Endothelial cell of umbilical vein (primary cell): ENCODE measurements at regions not wholly inside any gene's neighbourhood (a gene's known extent, or its start where the extent isn't known, plus 50 kb on each side); places are given as distances from the start of the nearest gene placed in this dataset.

Experiments
- BruUV-seq: library from RNA; stranded (reverse); fragments of 400-500 nt; replicated peaks from 2 replicates; lab custom pipeline; 2021; lab: Mats Ljungman, UMichigan
- CTCF ChIA-PET: fragments of 300-600, 350-600 bp; sonication (Branson Sonifier 250); formaldehyde crosslinking; loops from one replicate; lab custom pipeline; 2021; ENCODE audit warnings: antibody characterized with exemption, inconsistent platforms; lab: Charles Lee
- POLR2A ChIA-PET: fragments of 300-600, 350-600 bp; sonication (Branson Sonifier 250); formaldehyde crosslinking; loops from one replicate; lab custom pipeline; 2021; ENCODE audit warnings: antibody characterized with exemption, inconsistent platforms; lab: Charles Lee
- DNase-seq: peaks from one replicate; pipeline ENCODE4 v3.0.0-alpha.2; 2011; ENCODE audit warnings: low read depth, low spot score
- FAIRE-seq: peaks from 2 replicates; lab custom pipeline; 2011; peaks lifted over from hg19 to GRCh38; lab: Jason Lieb, UNC
- H2AFZ ChIP-seq: 2 replicates; pipeline ENCODE4 v1.6.0; 2012; ENCODE audit warnings: low read depth, low read length, control low read depth, inconsistent platforms
- H3K27ac ChIP-seq: 2 replicates; pipeline ENCODE4 v1.5.1; 2011; ENCODE audit warnings: low read depth, mild to moderate bottlenecking, control low read depth, low read length, moderate library complexity; ENCODE audit not compliant: insufficient read depth
- H3K27me3 ChIP-seq, 2 experiments: 2 replicates each; pipeline versions ENCODE4 v1.6.0 to v1.6.1; 2011; ENCODE audit warnings: low read length in 2 of 2, mixed read lengths in 1 of 2; ENCODE audit not compliant: control insufficient read depth in 2 of 2, insufficient read depth in 2 of 2
- H3K36me3 ChIP-seq, 2 experiments: 2 replicates in 1 of 2; 3 replicates in 1 of 2; pipeline ENCODE4 v1.5.1; 2011; ENCODE audit warnings: low read length in 2 of 2, mild to moderate bottlenecking in 1 of 2, moderate library complexity in 1 of 2; ENCODE audit not compliant: control insufficient read depth in 2 of 2, insufficient read depth in 2 of 2; ENCODE audit errors: extremely low read depth in 1 of 2
- H3K4me1 ChIP-seq: 3 replicates; pipeline ENCODE4 v1.5.1; 2011; ENCODE audit warnings: mild to moderate bottlenecking, low read length; ENCODE audit not compliant: control insufficient read depth, insufficient read depth; ENCODE audit errors: extremely low read depth
- H3K4me2 ChIP-seq: 2 replicates; pipeline ENCODE4 v1.6.1; 2011; ENCODE audit warnings: low read length, control low read depth, mixed read lengths; ENCODE audit not compliant: insufficient read depth
- H3K4me3 ChIP-seq, 3 experiments: fragments of 200-600 bp in 1 of 3; sonication (generic), shearing (Covaris generic) in 1 of 3; replicated peaks in 1 of 3; 2 replicates each; pipeline ENCODE4 v1.5.1; 2011 to 2016; ENCODE audit warnings: control low read depth in 3 of 3, low read length in 3 of 3, mild to moderate bottlenecking in 2 of 3, inconsistent platforms in 1 of 3, low read depth in 1 of 3, moderate library complexity in 1 of 3; ENCODE audit not compliant: insufficient read depth in 1 of 3
- H3K79me2 ChIP-seq: 2 replicates; pipeline ENCODE4 v1.6.0; 2012; ENCODE audit warnings: low read length, inconsistent platforms; ENCODE audit not compliant: control insufficient read depth, insufficient read depth
- H3K9ac ChIP-seq: replicated peaks from 2 replicates; pipeline ENCODE3; 2011; ENCODE audit warnings: low read length, control low read depth; ENCODE audit not compliant: insufficient read depth; ENCODE audit errors: extremely low read depth
- H3K9me1 ChIP-seq: replicated peaks from 3 replicates; pipeline ENCODE4 v1.6.0; 2011; ENCODE audit warnings: mild to moderate bottlenecking, low read length; ENCODE audit not compliant: control insufficient read depth, insufficient read depth; ENCODE audit errors: extremely low read depth
- H3K9me3 ChIP-seq: replicated peaks from 2 replicates; pipeline ENCODE4 v1.5.1; 2012; ENCODE audit warnings: low read length, inconsistent platforms; ENCODE audit not compliant: control insufficient read depth, insufficient read depth
- H4K20me1 ChIP-seq: replicated peaks from 2 replicates; pipeline ENCODE3; 2011; ENCODE audit warnings: mild to moderate bottlenecking, low read length; ENCODE audit not compliant: control insufficient read depth, insufficient read depth; ENCODE audit errors: extremely low read depth
- EZH2 ChIP-seq: IDR thresholded peaks from 2 replicates; pipeline ENCODE4 v1.6.1; 2012; ENCODE audit warnings: borderline replicate concordance, low read depth, mild to moderate bottlenecking, moderate library complexity, low read length, inconsistent platforms; ENCODE audit not compliant: severe bottlenecking
- FOS ChIP-seq: IDR thresholded peaks from 2 replicates; pipeline ENCODE4 v1.6.1; 2011; ENCODE audit warnings: mild to moderate bottlenecking, low read length, moderate library complexity, borderline replicate concordance; ENCODE audit not compliant: insufficient read depth
- GATA2 ChIP-seq: IDR thresholded peaks from 2 replicates; pipeline ENCODE4 v1.7.0; 2011; ENCODE audit warnings: low read depth, mild to moderate bottlenecking, moderate library complexity, mixed read lengths, low read length; ENCODE audit not compliant: insufficient read length, insufficient read depth
- JUN ChIP-seq: IDR thresholded peaks from 2 replicates; pipeline ENCODE4 v1.6.1; 2011; ENCODE audit warnings: borderline replicate concordance, low read depth; ENCODE audit not compliant: insufficient read length, insufficient read depth
- MAX ChIP-seq: IDR thresholded peaks from 2 replicates; pipeline ENCODE4 v1.6.1; 2011; ENCODE audit not compliant: insufficient read depth, insufficient read length
- MYC ChIP-seq: IDR thresholded peaks from one replicate; pipeline ENCODE4 v1.6.1; 2011; ENCODE audit warnings: mild to moderate bottlenecking, low read depth, low read length
- POLR2A ChIP-seq: IDR thresholded peaks from 2 replicates; pipeline ENCODE4 v1.6.1; 2012; ENCODE audit warnings: low read depth, mild to moderate bottlenecking, control low read depth, low read length
- POLR2AphosphoS5 ChIP-seq: IDR thresholded peaks from 2 replicates; pipeline ENCODE4 v1.6.1; 2012; ENCODE audit warnings: low read depth, mild to moderate bottlenecking, control low read depth, low read length, moderate library complexity; ENCODE audit not compliant: insufficient read depth
- dilution Hi-C: fragments of 300-500 bp; cut with MboI; formaldehyde crosslinking; loops from one replicate; pipeline ENCODE4 v1.15.0; 2019; ENCODE audit warnings: low sequenced_read_pairs; ENCODE audit not compliant: extremely low pct_ligation_motif_present
- intact Hi-C: fragments of 100-400 bp; cut with micrococcal nuclease; formaldehyde crosslinking; loops from one replicate; pipeline ENCODE4 v1.10.0; 2022
- TF ChIP-seq, protein P1 (sequence below), 2 donors: IDR thresholded peaks; 1 replicate in 1 of 2; 2 replicates in 1 of 2; pipeline ENCODE4 v1.5.1; 2011; ENCODE audit warnings: low read length in 2 of 2, mild to moderate bottlenecking in 2 of 2, moderate library complexity in 2 of 2, control low read depth in 1 of 2, inconsistent platforms in 1 of 2, low read depth in 1 of 2; ENCODE audit not compliant: insufficient read depth in 1 of 2; ENCODE audit errors: extremely low read depth in 1 of 2

DNA sequence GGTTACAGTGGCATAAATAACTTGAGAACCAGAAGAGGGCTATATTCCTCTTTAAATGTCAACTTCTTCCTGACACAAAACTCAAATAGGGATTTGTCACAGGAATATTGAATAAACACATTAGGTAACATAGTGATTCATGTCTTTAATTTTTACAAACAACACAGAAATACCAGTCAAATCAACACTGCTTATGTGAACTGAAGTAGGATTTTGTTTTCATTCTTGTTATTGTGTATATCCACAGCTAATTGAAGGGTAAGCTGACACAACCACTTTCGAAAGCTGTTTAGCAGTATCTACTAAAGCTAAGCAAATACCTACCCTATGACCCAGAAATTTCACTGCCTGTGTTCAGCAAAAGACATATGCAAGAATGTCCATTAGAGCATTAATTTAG is 120.4 kb upstream of the EOLA2 start:
- Histone ChIP-seq H3K27ac (no peak overlapping the region), H3K79me2 (no peaks in the 10 kb centered on the region), H3K4me1 (peaks cover 22% of the 10 kb centered on the region), H2AFZ (no peak overlapping the region), H3K9me1 (no peaks in the 10 kb centered on the region), H3K27me3 (no peaks in the 10 kb centered on the region), H3K4me2 (no peak overlapping the region), H4K20me1 (no peaks in the 10 kb centered on the region), H3K9me3 (no peaks in the 10 kb centered on the region), H3K4me3 (no peak overlapping the region), H3K36me3 (no peaks in the 10 kb centered on the region), H3K9ac (no peak overlapping the region)
- BruUV-seq, result no TSS peak
- dilution Hi-C loops (no loop called here), intact Hi-C loops (no loop called here)
- FAIRE-seq, result no peak
- CTCF ChIA-PET, result no interaction called here
- no peak for DNase-seq
- TF ChIP-seq POLR2A (no peak), JUN (no peak), MAX (no peak), EZH2 (no peak), MYC (no peak), FOS (no peak), POLR2AphosphoS5 (no peak), GATA2 (no peak)
- TF ChIP-seq, protein P1, sequence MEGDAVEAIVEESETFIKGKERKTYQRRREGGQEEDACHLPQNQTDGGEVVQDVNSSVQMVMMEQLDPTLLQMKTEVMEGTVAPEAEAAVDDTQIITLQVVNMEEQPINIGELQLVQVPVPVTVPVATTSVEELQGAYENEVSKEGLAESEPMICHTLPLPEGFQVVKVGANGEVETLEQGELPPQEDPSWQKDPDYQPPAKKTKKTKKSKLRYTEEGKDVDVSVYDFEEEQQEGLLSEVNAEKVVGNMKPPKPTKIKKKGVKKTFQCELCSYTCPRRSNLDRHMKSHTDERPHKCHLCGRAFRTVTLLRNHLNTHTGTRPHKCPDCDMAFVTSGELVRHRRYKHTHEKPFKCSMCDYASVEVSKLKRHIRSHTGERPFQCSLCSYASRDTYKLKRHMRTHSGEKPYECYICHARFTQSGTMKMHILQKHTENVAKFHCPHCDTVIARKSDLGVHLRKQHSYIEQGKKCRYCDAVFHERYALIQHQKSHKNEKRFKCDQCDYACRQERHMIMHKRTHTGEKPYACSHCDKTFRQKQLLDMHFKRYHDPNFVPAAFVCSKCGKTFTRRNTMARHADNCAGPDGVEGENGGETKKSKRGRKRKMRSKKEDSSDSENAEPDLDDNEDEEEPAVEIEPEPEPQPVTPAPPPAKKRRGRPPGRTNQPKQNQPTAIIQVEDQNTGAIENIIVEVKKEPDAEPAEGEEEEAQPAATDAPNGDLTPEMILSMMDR (IDR thresholded peaks at IDR 0.05; ENCODE audit: extremely low read depth in 1 of 2, insufficient read depth in 1 of 2, low read depth in 1 of 2, low read length in 2 of 2), result no peak
- POLR2A ChIA-PET, result no interaction called here
